HUDEP-2 (cell line): ENCODE measurements at regions not wholly inside any gene's neighbourhood (a gene's known extent, or its start where the extent isn't known, plus 50 kb on each side); places are given as distances from the start of the nearest gene placed in this dataset.
"Not testable (repeated sequence)": the region's sequence is repeated elsewhere in the genome, so short reads cannot be mapped to it uniquely, and the experiment has no call there.

ENCODE experiments used
- DNase-seq, 76 experiments: peaks; one replicate each; lab custom pipeline; 2025; ENCODE audit not compliant: unreplicated experiment in 76 of 76; lab: John Stamatoyannopoulos, UW

- not testable (repeated sequence) for DNase-seq
These were observed 554.6 kb downstream of the RPIA start for GRCh38 chr2:89246027-89246426.

GRCh38 chr2:89246620-89247019 lies 555.1 kb downstream of the RPIA start:
- not testable (repeated sequence) for DNase-seq

GRCh38 chr2:89255013-89255412 lies 563.5 kb downstream of the RPIA start:
- DNase-seq: not testable (repeated sequence)

- DNase-seq: not testable (repeated sequence)
These were observed 582.0 kb downstream of the RPIA start for GRCh38 chr2:89273443-89273842.

- not testable (repeated sequence) for DNase-seq
These were observed 589.1 kb downstream of the RPIA start for GRCh38 chr2:89280536-89280935.

GRCh38 chr2:89286448-89287080 lies 595.1 kb downstream of the RPIA start:
- not testable (repeated sequence) for DNase-seq

GRCh38 chr2:89287084-89287483 lies 595.6 kb downstream of the RPIA start:
- not testable (repeated sequence) for DNase-seq

GRCh38 chr2:89291717-89292298 lies 600.3 kb downstream of the RPIA start:
- DNase-seq: not testable (repeated sequence)

GRCh38 chr2:89293399-89293798 lies 601.9 kb downstream of the RPIA start:
- DNase-seq: not testable (repeated sequence)

GRCh38 chr2:89294335-89294734 lies 602.9 kb downstream of the RPIA start:
- not testable (repeated sequence) for DNase-seq

- DNase-seq: not testable (repeated sequence)
These were observed 605.4 kb downstream of the RPIA start for GRCh38 chr2:89296820-89297398.

GRCh38 chr2:89299196-89299595 lies 607.7 kb downstream of the RPIA start:
- DNase-seq: not testable (repeated sequence)

GRCh38 chr2:89305623-89306022 lies 614.1 kb downstream of the RPIA start:
- DNase-seq: not testable (repeated sequence)

GRCh38 chr2:89306869-89307637 lies 615.6 kb downstream of the RPIA start:
- not testable (repeated sequence) for DNase-seq

GRCh38 chr2:89318990-89319389 lies 627.5 kb downstream of the RPIA start:
- not testable (repeated sequence) for DNase-seq

GRCh38 chr2:89325894-89326293 lies 634.4 kb downstream of the RPIA start:
- DNase-seq: not testable (repeated sequence)

GRCh38 chr2:89326455-89326854 lies 635.0 kb downstream of the RPIA start:
- not testable (repeated sequence) for DNase-seq

- DNase-seq: not testable (repeated sequence)
These were observed 637.3 kb downstream of the RPIA start for GRCh38 chr2:89328790-89329189.
